ENCODE measurements at regions not wholly inside any gene's neighbourhood (a gene's known extent, or its start where the extent isn't known, plus 50 kb on each side); places are given as distances from the start of the nearest gene placed in this dataset.

DNA sequence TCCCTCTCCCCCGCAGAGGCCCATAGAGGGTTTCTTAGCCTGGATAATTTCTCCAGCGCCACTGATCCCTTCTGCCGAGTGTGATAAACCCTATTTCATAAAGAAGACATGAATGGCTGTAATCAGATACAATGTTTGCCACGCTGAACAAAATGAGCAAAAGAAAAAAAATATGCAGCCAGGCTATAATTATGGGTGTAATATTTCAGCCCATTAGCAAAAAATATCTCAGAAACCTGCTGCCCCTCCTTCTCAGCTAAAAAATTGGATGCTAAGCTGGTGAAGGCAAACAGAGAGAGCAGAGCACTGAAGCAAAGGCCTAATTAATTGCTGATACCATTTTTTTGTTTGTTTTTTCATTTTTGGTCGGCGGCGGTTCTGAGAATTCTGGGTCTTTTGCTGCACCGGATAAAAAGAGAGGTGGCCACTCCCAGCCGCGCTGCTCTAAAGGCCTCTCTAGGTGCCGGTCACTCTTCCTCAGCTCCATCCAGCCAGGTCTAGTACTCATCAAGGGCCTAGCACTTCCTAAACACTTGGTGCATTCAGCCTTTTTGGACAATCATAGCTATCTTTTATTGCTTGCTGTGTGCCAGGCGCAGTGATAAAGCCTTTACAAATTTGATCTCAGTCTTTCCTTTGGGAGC lies 128.7 kb upstream of the TLE3 start (continued):
- TF ChIP-seq, protein P1, sequence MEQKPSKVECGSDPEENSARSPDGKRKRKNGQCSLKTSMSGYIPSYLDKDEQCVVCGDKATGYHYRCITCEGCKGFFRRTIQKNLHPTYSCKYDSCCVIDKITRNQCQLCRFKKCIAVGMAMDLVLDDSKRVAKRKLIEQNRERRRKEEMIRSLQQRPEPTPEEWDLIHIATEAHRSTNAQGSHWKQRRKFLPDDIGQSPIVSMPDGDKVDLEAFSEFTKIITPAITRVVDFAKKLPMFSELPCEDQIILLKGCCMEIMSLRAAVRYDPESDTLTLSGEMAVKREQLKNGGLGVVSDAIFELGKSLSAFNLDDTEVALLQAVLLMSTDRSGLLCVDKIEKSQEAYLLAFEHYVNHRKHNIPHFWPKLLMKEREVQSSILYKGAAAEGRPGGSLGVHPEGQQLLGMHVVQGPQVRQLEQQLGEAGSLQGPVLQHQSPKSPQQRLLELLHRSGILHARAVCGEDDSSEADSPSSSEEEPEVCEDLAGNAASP (IDR thresholded peaks at IDR 0.05), result no peak
- no peak for TF ChIP-seq HOXB6 (CRISPR knock-in tag; IDR thresholded peaks at IDR 0.05; ENCODE audit: borderline replicate concordance)
- TF ChIP-seq ZFP36 (IDR thresholded peaks at IDR 0.05; ENCODE audit: low read depth, low read length, partially characterized antibody), result no peak
- TF ChIP-seq, protein P2, sequence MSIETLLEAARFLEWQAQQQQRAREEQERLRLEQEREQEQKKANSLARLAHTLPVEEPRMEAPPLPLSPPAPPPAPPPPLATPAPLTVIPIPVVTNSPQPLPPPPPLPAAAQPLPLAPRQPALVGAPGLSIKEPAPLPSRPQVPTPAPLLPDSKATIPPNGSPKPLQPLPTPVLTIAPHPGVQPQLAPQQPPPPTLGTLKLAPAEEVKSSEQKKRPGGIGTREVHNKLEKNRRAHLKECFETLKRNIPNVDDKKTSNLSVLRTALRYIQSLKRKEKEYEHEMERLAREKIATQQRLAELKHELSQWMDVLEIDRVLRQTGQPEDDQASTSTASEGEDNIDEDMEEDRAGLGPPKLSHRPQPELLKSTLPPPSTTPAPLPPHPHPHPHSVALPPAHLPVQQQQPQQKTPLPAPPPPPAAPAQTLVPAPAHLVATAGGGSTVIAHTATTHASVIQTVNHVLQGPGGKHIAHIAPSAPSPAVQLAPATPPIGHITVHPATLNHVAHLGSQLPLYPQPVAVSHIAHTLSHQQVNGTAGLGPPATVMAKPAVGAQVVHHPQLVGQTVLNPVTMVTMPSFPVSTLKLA (conservative IDR thresholded peaks at IDR 0.05), result no peak

DNA sequence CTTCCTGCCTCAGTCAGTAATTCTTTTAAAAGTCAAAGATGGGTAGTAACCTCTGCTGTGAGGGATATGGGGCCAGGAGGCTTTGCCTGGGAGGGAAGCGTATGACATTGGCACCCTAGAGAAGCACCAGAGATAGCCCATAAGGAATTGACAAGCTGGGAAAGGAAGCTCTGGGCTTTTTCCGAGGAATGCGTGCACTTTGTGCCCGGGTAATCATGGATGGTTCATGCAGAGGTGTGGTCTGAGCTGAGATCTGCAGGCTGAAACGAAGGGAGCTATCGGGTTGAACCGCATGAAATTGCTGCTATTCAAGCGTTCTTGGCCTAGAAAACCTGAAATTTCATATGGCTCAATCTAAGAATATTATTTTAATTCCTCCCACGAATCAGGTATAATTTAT lies 127.7 kb upstream of the TLE3 start:
- Histone ChIP-seq H3K9me3 (replicated peaks; ENCODE audit: control insufficient read depth, insufficient read depth, low read depth, low read length) (no peaks in the 10 kb centered on the region; the same call in 1 of the 2 replicates), H3K4me2 (ENCODE audit: insufficient read depth, low read length) (no peak overlapping the region), H3K36me3 (ENCODE audit: control insufficient read depth, insufficient read depth, low read length) (no peaks in the 10 kb centered on the region), H3K79me2 (ENCODE audit: control insufficient read depth, insufficient read depth, low read length) (no peaks in the 10 kb centered on the region), H3K27me3 (ENCODE audit: control insufficient read depth in 2 of 2, insufficient read depth in 2 of 2, low read length in 2 of 2) (peaks cover 0 to 19% of the 10 kb centered on the region in 2 experiments; a peak in 3 of 5 replicates), H3K4me3 (no peak overlapping the region), H3K9ac (ENCODE audit: insufficient read depth in 1 of 2, low read depth in 2 of 2, low read length in 2 of 2) (no peak overlapping the region), H3K4me1 (replicated peaks in 1 of 2; ENCODE audit: control insufficient read depth in 2 of 2, insufficient read depth in 2 of 2, low read length in 2 of 2) (no peaks in the 10 kb centered on the region), H2AFZ (ENCODE audit: low read depth, low read length) (no peak overlapping the region), H3K9me1 (ENCODE audit: control insufficient read depth, insufficient read depth, low read length) (no peaks in the 10 kb centered on the region), H3K27ac (ENCODE audit: extremely low read depth, low read depth, low read length) (no peak overlapping the region), H4K20me1 (replicated peaks; ENCODE audit: control insufficient read depth, insufficient read depth, low read length) (no peaks in the 10 kb centered on the region)
- ChIA-PET POLR2A (no interaction called here), CTCF (ENCODE audit: low intra/inter-chr PET ratio) (no interaction called here)
- no peak for TF ChIP-seq HNRNPLL (IDR thresholded peaks at IDR 0.05; ENCODE audit: low read depth, low read length, poor library complexity, severe bottlenecking)
- no peak for TF ChIP-seq SRF (CRISPR knock-in tag; IDR thresholded peaks at IDR 0.05)
- no peak for TF ChIP-seq ZNF280B (CRISPR knock-in tag; IDR thresholded peaks at IDR 0.05)
- TF ChIP-seq NFE2L1 (tag; IDR thresholded peaks at IDR 0.05; ENCODE audit: borderline replicate concordance, low read depth), result no peak
- TF ChIP-seq PPARD (CRISPR knock-in tag; IDR thresholded peaks at IDR 0.05), result no peak
- no peak for TF ChIP-seq DIDO1 (tag; IDR thresholded peaks at IDR 0.05; ENCODE audit: low read depth)
- TF ChIP-seq ZFPM2 (CRISPR knock-in tag; IDR thresholded peaks at IDR 0.05), result no peak
- TF ChIP-seq HMGN3 (IDR thresholded peaks at IDR 0.05; ENCODE audit: borderline replicate concordance, extremely low read depth, insufficient read length, low read depth, low read length), result no peak
- no peak for TF ChIP-seq XRCC4 (IDR thresholded peaks at IDR 0.05; ENCODE audit: extremely low read depth, insufficient read depth, insufficient read length)
- no peak for TF ChIP-seq SMC3 (conservative IDR thresholded peaks at IDR 0.05; ENCODE audit: insufficient read depth, low read depth, low read length)
- no peak for TF ChIP-seq PURB (CRISPR knock-in tag; IDR thresholded peaks at IDR 0.05; ENCODE audit: low read depth)
- BruUV-seq (replicated peaks), result no TSS peak
- DNase-seq (ENCODE audit: extremely low read depth in 1 of 4, low spot score in 3 of 4) (no peak), FAIRE-seq (no peak), ATAC-seq (no peak)
- intact Hi-C loops (cut with micrococcal nuclease), result no loop called here
- WGBS (ENCODE audit: insufficient coverage, low coverage, missing lambda C conversion rate), result 0% methylated on average over 9 of the region's 9 CpGs
- in situ Hi-C loops (cut with MboI), result no loop called here
